PC-9 (cell line): ENCODE measurements at regions not wholly inside any gene's neighbourhood (a gene's known extent, or its start where the extent isn't known, plus 50 kb on each side); places are given as distances from the start of the nearest gene placed in this dataset.

Experiments
- BruUV-seq: library from RNA; stranded (reverse); fragments of 400-500 nt; replicated peaks from 2 replicates; lab custom pipeline; 2021; lab: Mats Ljungman, UMichigan
- CTCF ChIA-PET: fragments of 300-600 bp; sonication (Branson Sonifier 250); formaldehyde crosslinking; loops from one replicate; lab custom pipeline; 2022; ENCODE audit warnings: antibody characterized with exemption; lab: Charles Lee
- POLR2A ChIA-PET: fragments of 300-600 bp; sonication (Branson Sonifier 250); formaldehyde crosslinking; loops from one replicate; lab custom pipeline; 2022; ENCODE audit warnings: antibody characterized with exemption; ENCODE audit not compliant: unreplicated experiment; lab: Charles Lee
- DNase-seq, 2 experiments: peaks; one replicate each; pipeline versions ENCODE4 v3.0.0 to v3.0.0-alpha.2; 2015 to 2022; ENCODE audit warnings: mixed read lengths in 1 of 2
- H2AFZ ChIP-seq: fragments of 200-600 bp; sonication (generic); 2 replicates; pipeline ENCODE4 v1.8.1; 2017; ENCODE audit warnings: antibody characterized with exemption
- H3F3A ChIP-seq: fragments of 200-600 bp; sonication (generic); 2 replicates; pipeline ENCODE4 v1.8.1; 2017; ENCODE audit warnings: antibody characterized with exemption, mild to moderate bottlenecking, low read depth; ENCODE audit not compliant: insufficient read depth
- H3K27ac ChIP-seq: fragments of 200-600 bp; sonication (generic); 2 replicates; pipeline ENCODE4 v1.6.1; 2016; ENCODE audit warnings: mixed run types
- H3K27me3 ChIP-seq: fragments of 200-600 bp; sonication (generic); 2 replicates; pipeline ENCODE4 v1.6.1; 2016; ENCODE audit warnings: low read depth, mixed run types; ENCODE audit not compliant: insufficient read depth
- H3K36me3 ChIP-seq: fragments of 200-600 bp; sonication (generic); 2 replicates; pipeline ENCODE4 v1.6.1; 2016; ENCODE audit warnings: low read depth, mixed run types
- H3K4me1 ChIP-seq: fragments of 200-600 bp; sonication (generic); replicated peaks from 2 replicates; pipeline ENCODE4 v1.6.1; 2016; ENCODE audit warnings: mixed run types; ENCODE audit not compliant: insufficient read depth
- H3K4me2 ChIP-seq: fragments of 200-600 bp; sonication (generic); 2 replicates; pipeline ENCODE4 v1.6.1; 2017; ENCODE audit warnings: mixed run types
- H3K4me3 ChIP-seq: fragments of 200-600 bp; sonication (generic); 2 replicates; pipeline ENCODE4 v1.6.1; 2016; ENCODE audit warnings: mixed run types
- H3K79me2 ChIP-seq: fragments of 200-600 bp; sonication (generic); 2 replicates; pipeline ENCODE4 v1.6.1; 2017; ENCODE audit warnings: low read depth, mixed run types
- H3K9me2 ChIP-seq: fragments of 200-600 bp; sonication (generic); 2 replicates; pipeline ENCODE4 v1.8.1; 2017; ENCODE audit warnings: mild to moderate bottlenecking; ENCODE audit not compliant: insufficient read depth
- H3K9me3 ChIP-seq: fragments of 200-600 bp; sonication (generic); 2 replicates; pipeline ENCODE4 v1.8.1; 2016; ENCODE audit warnings: low read depth; ENCODE audit not compliant: insufficient read depth
- H4K20me1 ChIP-seq: fragments of 200-600 bp; sonication (generic); 2 replicates; pipeline ENCODE4 v1.8.1; 2017; ENCODE audit not compliant: insufficient read depth
- CTCF ChIP-seq: fragments of 200-600 bp; sonication (generic); conservative IDR thresholded peaks from 2 replicates; pipeline ENCODE4 v1.6.1; 2017; ENCODE audit warnings: mixed run types, antibody characterized with exemption, mild to moderate bottlenecking, moderate library complexity
- EZH2 ChIP-seq: fragments of 200-600 bp; sonication (generic); IDR thresholded peaks from 2 replicates; pipeline ENCODE4 v1.8.0; 2017; ENCODE audit warnings: antibody characterized with exemption, low read depth
- intact Hi-C: fragments of 100-400 bp; cut with micrococcal nuclease; formaldehyde crosslinking; loops from one replicate; pipeline ENCODE4 v1.10.0; 2022; ENCODE audit not compliant: unreplicated experiment

- Histone ChIP-seq H3K27ac (no peak overlapping the region), H3K79me2 (no peaks in the 10 kb centered on the region), H3K4me3 (no peak overlapping the region), H3K4me2 (no peak overlapping the region), H3F3A (no peaks in the 10 kb centered on the region), H3K9me3 (no peaks in the 10 kb centered on the region), H2AFZ (no peak overlapping the region), H3K4me1 (no peaks in the 10 kb centered on the region), H3K27me3 (peaks cover 88% of the 10 kb centered on the region), H3K9me2 (no peaks in the 10 kb centered on the region), H3K36me3 (no peaks in the 10 kb centered on the region), H4K20me1 (no peaks in the 10 kb centered on the region)
- TF ChIP-seq EZH2 (no peak), CTCF (no peak)
- intact Hi-C loops: no loop called here
- POLR2A ChIA-PET: no interaction called here
- BruUV-seq: no TSS peak
- DNase-seq: no peak
- CTCF ChIA-PET: no interaction called here
Measured at GRCh38 chr13:94829185-94829836, 117.0 kb upstream of the SOX21 start.

GRCh38 chr13:94827566-94827965, 115.2 kb upstream of the SOX21 start:
- no peaks in the 10 kb centered on the region for H3F3A ChIP-seq
- H3K36me3 ChIP-seq: no peaks in the 10 kb centered on the region
- H3K79me2 ChIP-seq: no peaks in the 10 kb centered on the region
- H4K20me1 ChIP-seq: no peaks in the 10 kb centered on the region
- TF ChIP-seq EZH2: no peak
- no peak for TF ChIP-seq CTCF
- DNase-seq: no peak
- H3K4me2 ChIP-seq: no peak overlapping the region
- peaks cover 82% of the 10 kb centered on the region for H3K27me3 ChIP-seq
- CTCF ChIA-PET: no interaction called here
- no peaks in the 10 kb centered on the region for H3K4me1 ChIP-seq
- no peaks in the 10 kb centered on the region for H3K9me3 ChIP-seq
- no peak overlapping the region for H3K27ac ChIP-seq
- BruUV-seq: no TSS peak
- no peak overlapping the region for H2AFZ ChIP-seq
- H3K9me2 ChIP-seq: no peaks in the 10 kb centered on the region
- POLR2A ChIA-PET: no interaction called here
- intact Hi-C loops: no loop called here
- no peak overlapping the region for H3K4me3 ChIP-seq

GRCh38 chr13:94825507-94825906, 113.2 kb upstream of the SOX21 start:
- Histone ChIP-seq H3K4me3 (no peak overlapping the region), H3K9me3 (no peaks in the 10 kb centered on the region), H4K20me1 (no peaks in the 10 kb centered on the region), H3K4me1 (no peaks in the 10 kb centered on the region), H3K27ac (no peak overlapping the region), H3F3A (no peaks in the 10 kb centered on the region), H3K4me2 (no peak overlapping the region), H3K27me3 (peaks cover 79% of the 10 kb centered on the region), H3K9me2 (no peaks in the 10 kb centered on the region), H3K36me3 (no peaks in the 10 kb centered on the region), H2AFZ (no peak overlapping the region), H3K79me2 (no peaks in the 10 kb centered on the region)
- POLR2A ChIA-PET: no interaction called here
- no peak for TF ChIP-seq EZH2
- no peak for TF ChIP-seq CTCF
- CTCF ChIA-PET: no interaction called here
- intact Hi-C loops: no loop called here
- BruUV-seq: no TSS peak
- no peak for DNase-seq
